Kidney epithelial cell (primary cell): ENCODE measurements at regions not wholly inside any gene's neighbourhood (a gene's known extent, or its start where the extent isn't known, plus 50 kb on each side); places are given as distances from the start of the nearest gene placed in this dataset.

Experiments used
- DNase-seq: peaks from one replicate; pipeline ENCODE4 v3.0.0-alpha.2; 2010; ENCODE audit warnings: low read depth
- H3K27me3 ChIP-seq: 2 replicates; pipeline ENCODE4 v1.6.0; 2011; ENCODE audit warnings: low read length; ENCODE audit not compliant: control insufficient read depth, insufficient read depth
- H3K36me3 ChIP-seq: 2 replicates; pipeline ENCODE4 v1.5.1; 2011; ENCODE audit warnings: low read length; ENCODE audit not compliant: control insufficient read depth, insufficient read depth
- H3K4me3 ChIP-seq: 2 replicates; pipeline ENCODE4 v1.5.1; 2011; ENCODE audit warnings: low read depth, mild to moderate bottlenecking, control low read depth, low read length
- TF ChIP-seq, protein P1 (sequence below): IDR thresholded peaks from 2 replicates; pipeline ENCODE4 v1.5.1; 2011; ENCODE audit warnings: mild to moderate bottlenecking, moderate library complexity, low read length, control low read depth, inconsistent platforms; ENCODE audit not compliant: insufficient read depth, poor library complexity, severe bottlenecking

DNA sequence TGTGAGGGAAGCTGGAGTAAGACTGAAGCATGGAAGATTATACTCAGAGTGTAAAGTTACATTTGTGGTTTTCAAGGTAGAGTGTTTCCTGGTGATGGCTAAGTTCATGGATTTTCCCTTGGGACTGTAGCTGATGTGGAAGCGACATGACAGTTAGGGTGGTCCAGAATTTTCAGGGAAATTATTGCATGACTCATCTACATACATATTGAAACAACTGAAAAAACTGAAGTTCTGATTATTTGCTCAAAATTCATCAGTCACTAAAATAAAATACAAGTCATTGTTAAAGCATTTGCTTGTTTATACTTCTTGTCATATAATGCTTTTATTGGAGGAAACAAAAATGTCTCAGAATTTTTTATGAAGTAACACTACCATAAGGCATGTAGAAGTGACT, 700.0 kb downstream of the RFPL4B start:
- TF ChIP-seq, protein P1, sequence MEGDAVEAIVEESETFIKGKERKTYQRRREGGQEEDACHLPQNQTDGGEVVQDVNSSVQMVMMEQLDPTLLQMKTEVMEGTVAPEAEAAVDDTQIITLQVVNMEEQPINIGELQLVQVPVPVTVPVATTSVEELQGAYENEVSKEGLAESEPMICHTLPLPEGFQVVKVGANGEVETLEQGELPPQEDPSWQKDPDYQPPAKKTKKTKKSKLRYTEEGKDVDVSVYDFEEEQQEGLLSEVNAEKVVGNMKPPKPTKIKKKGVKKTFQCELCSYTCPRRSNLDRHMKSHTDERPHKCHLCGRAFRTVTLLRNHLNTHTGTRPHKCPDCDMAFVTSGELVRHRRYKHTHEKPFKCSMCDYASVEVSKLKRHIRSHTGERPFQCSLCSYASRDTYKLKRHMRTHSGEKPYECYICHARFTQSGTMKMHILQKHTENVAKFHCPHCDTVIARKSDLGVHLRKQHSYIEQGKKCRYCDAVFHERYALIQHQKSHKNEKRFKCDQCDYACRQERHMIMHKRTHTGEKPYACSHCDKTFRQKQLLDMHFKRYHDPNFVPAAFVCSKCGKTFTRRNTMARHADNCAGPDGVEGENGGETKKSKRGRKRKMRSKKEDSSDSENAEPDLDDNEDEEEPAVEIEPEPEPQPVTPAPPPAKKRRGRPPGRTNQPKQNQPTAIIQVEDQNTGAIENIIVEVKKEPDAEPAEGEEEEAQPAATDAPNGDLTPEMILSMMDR = no peak
- no peaks in the 10 kb centered on the region for H3K27me3 ChIP-seq
- no peak overlapping the region for H3K4me3 ChIP-seq
- no peaks in the 10 kb centered on the region for H3K36me3 ChIP-seq
- no peak for DNase-seq

DNA sequence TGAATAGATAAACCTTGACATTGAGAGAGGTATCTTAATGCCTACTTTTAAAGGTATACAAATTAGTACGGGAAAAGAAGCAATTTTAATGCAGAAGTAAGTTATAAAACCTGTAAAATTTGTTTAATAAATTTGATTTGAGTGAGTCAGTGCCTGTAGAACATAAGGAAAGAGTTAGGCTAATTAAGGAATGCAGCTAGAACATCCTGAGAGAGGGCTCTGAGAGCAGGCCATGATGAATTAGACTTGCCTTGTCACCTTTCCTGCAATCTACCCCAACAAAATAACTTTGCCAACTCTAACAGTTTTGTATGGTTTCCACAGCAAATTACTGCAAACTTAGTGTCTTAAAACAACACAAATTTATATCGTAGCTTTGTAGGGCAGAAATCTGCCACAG, 700.8 kb downstream of the RFPL4B start:
- DNase-seq = no peak
- H3K27me3 ChIP-seq = no peaks in the 10 kb centered on the region
- TF ChIP-seq, protein P1 = no peak

DNA sequence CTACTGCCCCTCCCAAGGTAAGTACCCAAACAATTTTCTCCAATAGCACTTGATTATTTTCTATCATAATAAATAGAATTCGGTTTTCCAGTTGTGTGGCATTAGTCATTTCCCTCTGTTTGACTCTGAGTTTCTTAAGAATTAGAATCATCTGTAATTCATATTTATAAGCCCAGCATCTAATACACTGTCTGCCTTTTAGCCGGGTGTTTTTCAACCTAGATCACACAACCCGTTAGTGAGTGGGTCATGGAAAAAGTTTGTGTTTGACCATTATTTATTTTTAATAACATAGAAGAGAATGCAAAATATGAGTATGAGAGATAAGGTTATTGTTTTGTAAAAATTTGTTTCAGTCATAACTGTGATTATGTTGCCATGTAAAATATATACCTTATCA, 701.6 kb downstream of the RFPL4B start:
- no peak overlapping the region for H3K4me3 ChIP-seq
- H3K27me3 ChIP-seq = no peaks in the 10 kb centered on the region
- no peaks in the 10 kb centered on the region for H3K36me3 ChIP-seq
- TF ChIP-seq, protein P1 = no peak
- DNase-seq = no peak

More for the DNA sequence above, 700.8 kb downstream of the RFPL4B start:
- Histone ChIP-seq H3K36me3 (no peaks in the 10 kb centered on the region), H3K4me3 (no peak overlapping the region)

DNA sequence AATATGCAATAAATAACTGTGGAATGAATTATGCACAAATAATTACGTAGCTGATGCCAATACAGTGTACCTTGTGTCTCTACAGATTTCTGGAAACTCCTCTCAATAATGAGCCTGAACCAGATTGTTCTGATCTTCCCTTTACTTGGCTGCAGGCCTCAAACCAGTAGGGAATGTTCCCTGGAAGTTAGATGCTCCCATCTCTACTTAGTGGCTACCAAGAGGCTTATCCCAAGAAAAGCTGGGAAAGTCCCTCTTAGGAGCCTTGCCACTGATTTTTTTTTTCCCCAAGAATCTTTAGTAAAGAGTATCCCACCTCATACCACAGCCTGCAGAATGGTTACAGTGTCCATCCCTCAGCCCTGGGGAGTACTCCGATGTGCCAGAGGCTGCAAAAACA, 702.1 kb downstream of the RFPL4B start:
- Histone ChIP-seq H3K4me3 (no peak overlapping the region), H3K36me3 (no peaks in the 10 kb centered on the region), H3K27me3 (no peaks in the 10 kb centered on the region)
- DNase-seq = no peak
- TF ChIP-seq, protein P1 = no peak

DNA sequence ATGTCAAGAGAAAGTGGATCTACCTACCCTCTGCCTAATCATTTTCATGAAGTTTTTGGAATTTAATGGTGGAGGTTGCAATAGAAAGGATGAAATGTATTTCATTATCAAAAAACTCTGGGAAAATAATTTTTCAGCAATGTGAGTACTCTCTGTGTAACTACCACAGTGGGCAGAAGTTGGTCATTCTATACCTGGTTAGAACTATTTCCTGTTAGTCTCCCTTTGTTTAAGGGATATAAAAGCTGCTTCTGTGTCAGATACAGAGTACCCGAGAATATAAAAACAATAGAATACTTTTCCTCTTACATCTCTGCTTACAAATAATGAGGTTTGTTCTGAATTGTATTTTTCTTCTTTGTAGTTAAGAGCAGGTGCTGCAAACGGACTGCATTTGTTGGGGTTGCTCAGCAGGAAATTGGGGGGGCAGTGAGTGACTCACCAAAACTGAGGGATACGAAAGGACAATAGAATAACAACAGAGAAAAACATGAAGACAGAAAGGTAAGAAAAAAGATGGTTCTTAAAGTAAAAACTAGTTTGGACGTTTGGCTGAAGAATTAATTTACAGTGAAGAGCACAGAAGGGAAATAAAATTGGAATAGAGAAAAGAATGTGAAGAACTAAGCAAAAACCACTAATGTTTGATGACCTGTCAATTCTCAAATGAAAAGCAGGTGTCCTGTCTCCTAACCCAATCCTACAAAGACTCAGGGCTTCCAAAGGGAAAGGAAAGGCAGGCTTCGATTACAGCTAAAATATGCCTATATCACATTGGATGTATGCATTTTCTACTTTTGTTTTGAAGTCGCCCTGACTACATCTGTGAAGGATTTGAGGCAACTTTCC, 703.1 kb downstream of the RFPL4B start:
- no peak overlapping the region for H3K4me3 ChIP-seq
- H3K27me3 ChIP-seq = no peaks in the 10 kb centered on the region
- no peak for DNase-seq
- no peaks in the 10 kb centered on the region for H3K36me3 ChIP-seq
- TF ChIP-seq, protein P1 = no peak

DNA sequence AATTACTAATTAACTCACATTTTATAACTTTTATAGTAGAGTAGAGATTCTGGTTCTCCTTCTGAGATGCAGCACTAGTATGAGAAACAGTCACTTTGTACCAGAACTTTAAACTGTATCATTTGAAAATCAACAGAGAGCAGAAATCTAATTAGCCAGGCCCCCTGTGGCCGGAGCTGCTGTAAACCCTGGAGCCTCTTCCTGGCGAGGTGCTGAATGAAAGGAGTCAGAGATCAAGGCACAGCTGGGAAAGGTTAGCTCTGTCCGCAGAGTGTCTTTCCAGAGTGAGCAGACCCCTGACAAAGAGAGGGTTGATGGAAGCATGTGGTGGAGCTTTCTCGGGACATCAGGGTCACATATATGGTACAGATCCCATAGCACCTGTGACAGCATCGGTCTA, 703.8 kb downstream of the RFPL4B start:
- TF ChIP-seq, protein P1 = no peak
- no peaks in the 10 kb centered on the region for H3K36me3 ChIP-seq
- no peak for DNase-seq

More for the DNA sequence above, 703.8 kb downstream of the RFPL4B start:
- Histone ChIP-seq H3K27me3 (no peaks in the 10 kb centered on the region), H3K4me3 (no peak overlapping the region)
